ENCODE measurements at regions not wholly inside any gene's neighbourhood (a gene's known extent, or its start where the extent isn't known, plus 50 kb on each side); places are given as distances from the start of the nearest gene placed in this dataset.

- Histone ChIP-seq H3K9me3 (ENCODE audit: insufficient read depth, low read length, severe bottlenecking) (peaks cover under 1% of the 10 kb centered on the region), H3K4me3 (ENCODE audit: low read depth in 1 of 2, low read length in 2 of 2) (no peak overlapping the region), H2AFZ (ENCODE audit: low read depth, low read length) (0 out of 2 replicates have a peak overlapping the region, but pooled peaks have one; percentile 29), H3K4me2 (ENCODE audit: insufficient read depth, low read length) (no peak overlapping the region), H3K79me2 (ENCODE audit: insufficient read depth, low read length) (no peaks in the 10 kb centered on the region), H3K4me1 (ENCODE audit: insufficient read depth, low read length) (peaks cover 4% of the 10 kb centered on the region; the same call in 1 of the 2 replicates), H3K9ac (ENCODE audit: low read depth, low read length) (no peak overlapping the region), H4K20me1 (ENCODE audit: insufficient read depth, low read length) (no peaks in the 10 kb centered on the region), H3K36me3 (ENCODE audit: insufficient read depth, low read length) (no peaks in the 10 kb centered on the region), H3K27ac (ENCODE audit: low read length) (no peak overlapping the region), H3K27me3 (ENCODE audit: insufficient read depth, low read length, poor library complexity) (no peaks in the 10 kb centered on the region)
- peak; percentile 30 for DNase-seq
- peak; percentile 64 for ATAC-seq (ENCODE audit: insufficient read depth, low read depth)
- TF ChIP-seq EZH2 (IDR thresholded peaks at IDR 0.05; ENCODE audit: borderline replicate concordance, low read depth, low read length, severe bottlenecking) (no peak), CTCF (IDR thresholded peaks at IDR 0.05; ENCODE audit: borderline replicate concordance, extremely low read depth, low read length, poor library complexity, severe bottlenecking) (peak; percentile 49)
These were observed 605.3 kb upstream of the NR5A2 start for GRCh38 chr1:199422206-199422605.

GRCh38 chr1:199447906-199448305 lies 579.6 kb upstream of the NR5A2 start:
- no peaks in the 10 kb centered on the region for H3K27me3 ChIP-seq (ENCODE audit: insufficient read depth, low read length, poor library complexity)
- no peaks in the 10 kb centered on the region for H3K4me1 ChIP-seq (ENCODE audit: insufficient read depth, low read length)
- no peak overlapping the region for H2AFZ ChIP-seq (ENCODE audit: low read depth, low read length)
- H3K4me3 ChIP-seq (ENCODE audit: low read depth in 1 of 2, low read length in 2 of 2), result no peak overlapping the region
- H3K36me3 ChIP-seq (ENCODE audit: insufficient read depth, low read length), result no peaks in the 10 kb centered on the region
- H3K4me2 ChIP-seq (ENCODE audit: insufficient read depth, low read length), result no peak overlapping the region
- DNase-seq, result no peak
- H3K9me3 ChIP-seq (ENCODE audit: insufficient read depth, low read length, severe bottlenecking), result no peaks in the 10 kb centered on the region
- no peaks in the 10 kb centered on the region for H4K20me1 ChIP-seq (ENCODE audit: insufficient read depth, low read length)
- H3K79me2 ChIP-seq (ENCODE audit: insufficient read depth, low read length), result no peaks in the 10 kb centered on the region
- no peak overlapping the region for H3K9ac ChIP-seq (ENCODE audit: low read depth, low read length)
- no peak overlapping the region for H3K27ac ChIP-seq (ENCODE audit: low read length)
- ATAC-seq (ENCODE audit: insufficient read depth, low read depth), result no peak
- TF ChIP-seq EZH2 (IDR thresholded peaks at IDR 0.05; ENCODE audit: borderline replicate concordance, low read depth, low read length, severe bottlenecking), result no peak
- TF ChIP-seq CTCF (IDR thresholded peaks at IDR 0.05; ENCODE audit: borderline replicate concordance, extremely low read depth, low read length, poor library complexity, severe bottlenecking), result no peak

- H4K20me1 ChIP-seq (ENCODE audit: insufficient read depth, low read length), result no peaks in the 10 kb centered on the region
- no peak overlapping the region for H3K27ac ChIP-seq (ENCODE audit: low read length)
- no peaks in the 10 kb centered on the region for H3K36me3 ChIP-seq (ENCODE audit: insufficient read depth, low read length)
- no peak overlapping the region for H3K4me3 ChIP-seq (ENCODE audit: low read depth in 1 of 2, low read length in 2 of 2)
- DNase-seq (no peak), ATAC-seq (ENCODE audit: insufficient read depth, low read depth) (no peak)
- H3K27me3 ChIP-seq (ENCODE audit: insufficient read depth, low read length, poor library complexity), result no peaks in the 10 kb centered on the region
- no peaks in the 10 kb centered on the region for H3K79me2 ChIP-seq (ENCODE audit: insufficient read depth, low read length)
- no peak overlapping the region for H2AFZ ChIP-seq (ENCODE audit: low read depth, low read length)
- H3K9ac ChIP-seq (ENCODE audit: low read depth, low read length), result no peak overlapping the region
- no peaks in the 10 kb centered on the region for H3K4me1 ChIP-seq (ENCODE audit: insufficient read depth, low read length)
- no peak overlapping the region for H3K4me2 ChIP-seq (ENCODE audit: insufficient read depth, low read length)
- no peak for TF ChIP-seq CTCF (IDR thresholded peaks at IDR 0.05; ENCODE audit: borderline replicate concordance, extremely low read depth, low read length, poor library complexity, severe bottlenecking)
- no peak for TF ChIP-seq EZH2 (IDR thresholded peaks at IDR 0.05; ENCODE audit: borderline replicate concordance, low read depth, low read length, severe bottlenecking)
- no peaks in the 10 kb centered on the region for H3K9me3 ChIP-seq (ENCODE audit: insufficient read depth, low read length, severe bottlenecking)
These were observed 578.9 kb upstream of the NR5A2 start for GRCh38 chr1:199448646-199449045.

GRCh38 chr1:199449221-199449620 lies 578.3 kb upstream of the NR5A2 start:
- ATAC-seq (ENCODE audit: insufficient read depth, low read depth) (no peak), DNase-seq (no peak)
- H3K36me3 ChIP-seq (ENCODE audit: insufficient read depth, low read length), result no peaks in the 10 kb centered on the region

More at GRCh38 chr1:199449221-199449620, 578.3 kb upstream of the NR5A2 start:
- Histone ChIP-seq H3K4me2 (ENCODE audit: insufficient read depth, low read length) (no peak overlapping the region), H4K20me1 (ENCODE audit: insufficient read depth, low read length) (no peaks in the 10 kb centered on the region), H2AFZ (ENCODE audit: low read depth, low read length) (no peak overlapping the region), H3K27me3 (ENCODE audit: insufficient read depth, low read length, poor library complexity) (no peaks in the 10 kb centered on the region), H3K79me2 (ENCODE audit: insufficient read depth, low read length) (no peaks in the 10 kb centered on the region), H3K9me3 (ENCODE audit: insufficient read depth, low read length, severe bottlenecking) (no peaks in the 10 kb centered on the region), H3K9ac (ENCODE audit: low read depth, low read length) (no peak overlapping the region), H3K4me3 (ENCODE audit: low read depth in 1 of 2, low read length in 2 of 2) (no peak overlapping the region), H3K4me1 (ENCODE audit: insufficient read depth, low read length) (no peaks in the 10 kb centered on the region), H3K27ac (ENCODE audit: low read length) (no peak overlapping the region)
- TF ChIP-seq EZH2 (IDR thresholded peaks at IDR 0.05; ENCODE audit: borderline replicate concordance, low read depth, low read length, severe bottlenecking) (no peak), CTCF (IDR thresholded peaks at IDR 0.05; ENCODE audit: borderline replicate concordance, extremely low read depth, low read length, poor library complexity, severe bottlenecking) (no peak)

All from DND-41 (cell line).